Cardiac fibroblast (primary cell): ENCODE measurements at regions not wholly inside any gene's neighbourhood (a gene's known extent, or its start where the extent isn't known, plus 50 kb on each side); places are given as distances from the start of the nearest gene placed in this dataset.
A peak's percentile ranks its signal among the peaks of the same experiment; 100 is the strongest.
"Not testable (repeated sequence)": the region's sequence is repeated elsewhere in the genome, so short reads cannot be mapped to it uniquely, and the experiment has no call there.

Experiments used
- DNase-seq, 2 donors: peaks; one replicate each; pipeline versions ENCODE4 v3.0.0 to v3.0.0-alpha.2; 2010; ENCODE audit warnings: low read depth in 2 of 2
- H3K4me3 ChIP-seq, 2 donors: replicated peaks in 1 of 2; 1 replicate in 1 of 2; 2 replicates in 1 of 2; pipeline ENCODE4 v1.5.1; 2011; ENCODE audit warnings: low read depth in 2 of 2, low read length in 2 of 2, mild to moderate bottlenecking in 2 of 2, moderate library complexity in 1 of 2
- TF ChIP-seq, protein P1 (sequence below): IDR thresholded peaks from one replicate; pipeline ENCODE4 v1.5.1; 2011; ENCODE audit warnings: low read depth, mild to moderate bottlenecking, low read length, inconsistent platforms

DNA sequence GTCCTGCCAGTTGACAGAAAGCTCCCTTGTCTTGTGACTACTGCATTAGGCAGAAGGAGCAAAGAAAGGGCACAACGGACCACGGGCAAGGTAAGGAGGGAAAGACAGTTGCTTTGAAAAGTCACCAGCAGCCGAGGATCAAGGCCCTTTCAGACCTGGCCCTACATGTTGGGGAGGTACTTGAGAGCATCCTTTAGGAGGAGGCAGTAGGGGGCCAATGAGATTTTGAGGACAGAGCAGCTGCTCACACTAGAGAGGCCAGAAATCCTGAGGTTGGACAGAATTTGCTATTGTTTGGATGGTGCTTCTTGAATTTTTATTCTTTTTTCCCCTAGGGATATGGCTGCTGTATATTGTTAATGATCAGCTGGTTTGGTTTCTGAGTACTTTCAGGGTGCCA, 135.5 kb upstream of the PZP start:
- TF ChIP-seq, protein P1, sequence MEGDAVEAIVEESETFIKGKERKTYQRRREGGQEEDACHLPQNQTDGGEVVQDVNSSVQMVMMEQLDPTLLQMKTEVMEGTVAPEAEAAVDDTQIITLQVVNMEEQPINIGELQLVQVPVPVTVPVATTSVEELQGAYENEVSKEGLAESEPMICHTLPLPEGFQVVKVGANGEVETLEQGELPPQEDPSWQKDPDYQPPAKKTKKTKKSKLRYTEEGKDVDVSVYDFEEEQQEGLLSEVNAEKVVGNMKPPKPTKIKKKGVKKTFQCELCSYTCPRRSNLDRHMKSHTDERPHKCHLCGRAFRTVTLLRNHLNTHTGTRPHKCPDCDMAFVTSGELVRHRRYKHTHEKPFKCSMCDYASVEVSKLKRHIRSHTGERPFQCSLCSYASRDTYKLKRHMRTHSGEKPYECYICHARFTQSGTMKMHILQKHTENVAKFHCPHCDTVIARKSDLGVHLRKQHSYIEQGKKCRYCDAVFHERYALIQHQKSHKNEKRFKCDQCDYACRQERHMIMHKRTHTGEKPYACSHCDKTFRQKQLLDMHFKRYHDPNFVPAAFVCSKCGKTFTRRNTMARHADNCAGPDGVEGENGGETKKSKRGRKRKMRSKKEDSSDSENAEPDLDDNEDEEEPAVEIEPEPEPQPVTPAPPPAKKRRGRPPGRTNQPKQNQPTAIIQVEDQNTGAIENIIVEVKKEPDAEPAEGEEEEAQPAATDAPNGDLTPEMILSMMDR, result no peak
- DNase-seq, result no peak
- H3K4me3 ChIP-seq, result no peak overlapping the region

DNA sequence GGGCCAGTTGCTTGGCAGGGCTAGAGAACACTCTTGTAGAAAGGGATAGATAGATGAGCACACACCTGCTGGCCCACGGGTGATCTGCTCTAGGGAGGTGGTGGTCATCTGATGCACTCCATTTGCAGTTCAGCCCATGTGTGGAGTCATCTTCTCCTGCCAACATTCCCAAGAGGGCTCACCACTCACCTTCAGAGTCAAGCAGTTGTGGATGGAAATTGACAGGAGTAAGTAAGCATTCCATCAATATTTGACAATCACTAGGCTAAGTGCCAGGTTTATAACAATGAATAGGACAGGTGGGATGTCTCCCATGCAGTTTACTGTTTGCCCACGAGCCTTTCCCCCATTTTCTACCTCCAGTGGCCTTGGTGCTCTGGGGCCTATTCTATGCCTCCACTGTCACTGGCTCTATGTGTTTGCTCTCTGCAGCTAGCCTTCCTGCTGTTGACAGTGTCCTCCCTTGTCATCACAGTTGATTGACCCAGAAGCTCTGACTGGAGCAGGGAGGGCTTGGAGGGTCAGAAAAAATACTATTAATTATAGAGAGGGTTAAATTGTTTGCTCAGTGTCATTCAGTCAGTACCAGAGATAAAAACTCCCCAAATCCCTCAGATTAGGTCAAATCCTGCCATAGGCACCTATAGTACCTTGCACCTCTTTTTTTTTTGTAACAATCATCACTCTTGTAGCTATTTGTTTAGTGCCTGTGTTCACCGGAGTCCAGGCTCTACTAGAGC, 134.6 kb upstream of the PZP start:
- no peak for DNase-seq
- H3K4me3 ChIP-seq, result no peak overlapping the region
- TF ChIP-seq, protein P1, result no peak

DNA sequence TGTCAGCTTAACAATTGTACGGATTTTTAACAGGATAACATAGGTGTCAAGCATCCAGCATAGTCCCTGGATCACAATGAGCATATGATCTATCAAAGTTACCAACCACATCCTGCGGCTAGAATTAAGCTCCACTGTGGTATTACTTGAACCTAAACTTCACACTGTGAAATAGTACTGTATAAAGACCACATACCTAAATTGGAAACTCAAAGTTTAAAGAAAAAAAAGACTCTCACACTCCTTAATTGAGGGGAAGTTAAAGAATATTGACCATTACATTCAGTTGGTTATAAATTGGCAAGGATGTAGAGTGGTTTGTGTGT, 133.0 kb upstream of the PZP start:
- H3K4me3 ChIP-seq, result no peak overlapping the region
- no peak for DNase-seq
- TF ChIP-seq, protein P1, result no peak

DNA sequence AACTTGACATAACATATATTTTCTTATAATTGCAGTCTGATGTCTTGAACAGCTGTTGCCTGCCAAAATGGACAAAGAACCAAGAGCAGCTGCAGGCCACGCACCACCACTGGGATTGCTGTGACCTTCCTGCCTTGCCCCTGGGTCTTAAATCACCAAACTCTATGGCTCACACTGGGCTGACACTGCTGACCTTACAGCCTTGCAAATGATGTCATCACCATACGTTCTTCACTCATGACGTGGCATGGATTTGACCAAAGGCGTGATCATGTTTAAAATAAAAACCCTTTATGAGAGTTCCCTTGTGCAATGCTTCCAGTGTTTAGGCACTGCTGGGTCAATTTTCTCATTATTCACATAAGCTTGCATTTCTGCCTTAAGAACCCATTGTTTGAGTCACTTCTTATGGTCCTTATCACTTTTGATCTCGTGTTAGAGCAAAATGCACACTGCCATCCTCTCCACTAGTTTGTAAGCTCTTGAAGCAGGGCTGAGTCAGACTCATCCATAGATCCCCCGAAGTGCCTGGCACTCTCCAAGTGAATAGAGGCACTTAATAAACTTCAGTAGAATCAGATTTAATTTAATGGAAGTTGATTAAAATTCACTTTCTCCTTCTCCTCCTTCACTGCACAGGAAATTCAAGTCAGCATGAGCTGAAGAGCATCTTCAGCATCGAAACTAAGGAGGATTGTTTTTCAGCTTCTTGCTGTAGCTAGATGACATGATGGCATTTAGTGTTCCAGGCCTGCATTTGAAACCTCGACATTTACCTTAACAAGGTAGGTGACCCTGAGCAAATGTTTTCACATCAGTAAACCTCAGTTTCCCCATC, 132.4 kb upstream of the PZP start:
- no peak overlapping the region for H3K4me3 ChIP-seq
- DNase-seq, result peak; percentile 17 to 40
- TF ChIP-seq, protein P1, result no peak

DNA sequence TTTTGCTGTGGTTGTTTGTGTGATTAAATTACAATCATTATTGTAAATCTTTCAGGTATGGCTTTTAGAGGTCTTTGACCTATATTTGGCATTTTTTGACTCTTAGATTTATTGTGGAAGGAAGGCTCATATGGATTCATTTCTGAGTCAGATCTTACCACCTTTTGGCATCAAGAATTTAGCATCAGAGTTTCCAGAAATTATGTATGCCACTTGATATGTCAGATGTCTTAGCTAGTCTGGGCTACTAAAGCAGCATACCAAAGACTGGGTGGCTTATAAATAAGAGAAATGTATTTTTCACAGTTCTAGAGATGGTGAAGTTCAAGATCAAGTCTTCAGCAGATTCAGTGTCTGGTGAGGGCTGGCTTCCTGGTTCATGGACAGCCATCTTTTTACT, 129.5 kb upstream of the PZP start:
- TF ChIP-seq, protein P1, result no peak
- no peak for DNase-seq
- H3K4me3 ChIP-seq, result no peak overlapping the region

DNA sequence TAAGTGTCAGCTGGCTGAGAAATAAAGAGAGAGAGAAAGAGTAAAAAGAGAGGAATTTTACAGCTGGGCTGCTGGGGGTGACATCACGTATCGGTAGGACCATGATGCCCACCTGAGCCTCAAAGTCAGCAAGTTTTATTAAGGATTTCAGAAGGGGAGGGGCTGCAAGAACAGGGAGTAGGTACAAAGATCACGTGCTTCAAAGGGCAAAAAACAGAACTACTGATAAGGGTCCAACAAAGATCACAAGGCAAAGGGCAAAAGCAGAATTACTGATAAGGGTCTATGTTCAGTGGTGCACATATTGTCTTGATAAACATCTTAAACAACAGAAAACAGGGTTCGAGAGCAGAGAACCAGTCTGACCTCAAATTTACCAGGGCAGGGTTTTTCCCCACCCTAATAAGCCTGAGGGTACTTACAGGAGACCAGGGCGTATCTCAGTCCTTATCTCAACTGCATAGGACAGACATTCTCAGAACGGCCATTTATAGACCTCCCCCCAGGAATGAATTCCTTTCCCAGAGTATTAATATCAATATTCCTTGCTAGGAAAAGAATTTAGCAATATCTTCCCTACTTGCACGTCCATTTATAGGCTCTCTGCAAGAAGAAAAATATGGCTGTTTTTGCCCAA, 128.3 kb upstream of the PZP start:
- not testable (repeated sequence) for DNase-seq, H3K4me3 ChIP-seq

DNA sequence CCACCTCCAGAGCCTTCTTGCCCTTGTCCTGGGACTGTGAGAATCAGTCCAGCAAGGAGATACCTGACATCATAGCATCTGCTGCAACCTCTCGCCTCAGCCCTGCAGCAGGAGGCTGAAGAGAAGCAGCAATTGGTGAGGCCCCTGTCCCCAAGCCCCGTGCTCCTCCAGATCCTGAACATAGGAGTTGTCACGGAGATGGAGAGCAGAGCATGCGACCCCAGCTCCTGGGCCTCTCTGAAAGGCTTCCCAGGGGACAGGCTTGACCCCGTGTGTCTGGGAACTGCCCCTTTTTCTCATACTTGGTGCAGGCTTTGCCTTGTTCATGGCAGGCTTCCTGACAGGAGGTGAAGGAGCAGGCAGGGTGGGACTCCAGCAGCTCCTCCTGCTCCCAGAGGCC, 127.7 kb upstream of the PZP start:
- no peak for DNase-seq
- TF ChIP-seq, protein P1, result no peak
- H3K4me3 ChIP-seq, result no peak overlapping the region
